ENCODE measurements at regions not wholly inside any gene's neighbourhood (a gene's known extent, or its start where the extent isn't known, plus 50 kb on each side); places are given as distances from the start of the nearest gene placed in this dataset.

DNA sequence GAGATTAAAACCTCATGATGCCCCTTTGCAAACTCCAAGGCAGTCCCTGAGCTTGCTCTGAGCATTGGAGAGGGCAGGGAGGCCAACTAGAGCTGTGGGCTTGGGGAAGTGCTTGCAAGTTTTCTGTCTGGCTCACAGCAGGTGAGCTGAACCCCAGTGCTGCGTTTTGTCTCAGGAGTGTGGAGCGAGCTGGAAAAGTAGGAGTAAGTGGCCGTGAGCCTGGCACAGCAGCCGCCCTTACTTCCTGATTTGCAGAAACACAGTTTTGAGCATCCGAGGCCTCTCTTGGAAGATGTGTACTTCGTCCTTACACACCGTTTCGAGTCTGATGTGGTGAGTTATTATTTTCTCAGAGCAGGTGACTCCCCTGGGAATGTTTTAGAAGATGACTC lies 221.2 kb upstream of the C1orf174 start:
- no peak overlapping the region for H3K56ac ChIP-seq (ENCODE audit: extremely low read depth, insufficient read depth, low read length)
- no peak overlapping the region for H2AFZ ChIP-seq (replicated peaks; ENCODE audit: low read length, poor library complexity)
- dilution Hi-C loops (cut with HindIII; ENCODE audit: low sequenced_read_pairs, unreplicated experiment): no loop called here
- H3K18ac ChIP-seq (ENCODE audit: low read depth, low read length): no peak overlapping the region
- in situ Hi-C loops (cut with MboI; ENCODE audit: low sequenced_read_pairs): no loop called here
- WGBS, 2 experiments (ENCODE audit: extremely low coverage in 2 of 2, insufficient read length in 1 of 2): 27% methylated on average over 2 of the region's 8 CpGs; no CpG with 5 or more reads in 1 of the 2 experiments
- H3K4me1 ChIP-seq (ENCODE audit: control insufficient read depth, insufficient read depth, low read length): no peaks in the 10 kb centered on the region
- H3K9me3 ChIP-seq (ENCODE audit: control insufficient read depth, insufficient read depth, low read length): peaks cover 62% of the 10 kb centered on the region
- H2BK20ac ChIP-seq (ENCODE audit: low read depth, low read length): no peak overlapping the region
- no peak overlapping the region for H3K4me3 ChIP-seq (ENCODE audit: insufficient read depth, low read depth, low read length)
- H2AK9ac ChIP-seq (replicated peaks; ENCODE audit: low read depth, low read length, poor library complexity): no peak overlapping the region
- no peak overlapping the region for H3K27ac ChIP-seq (ENCODE audit: insufficient read depth, low read length)
- no peak overlapping the region for H3K4ac ChIP-seq (ENCODE audit: low read depth, low read length)
- TF ChIP-seq POLR2A (IDR thresholded peaks at IDR 0.05; ENCODE audit: low read depth, low read length) (no peak), FOS (IDR thresholded peaks at IDR 0.05; ENCODE audit: low read depth, low read length) (no peak), CHD1 (IDR thresholded peaks at IDR 0.05; ENCODE audit: low read depth, low read length) (no peak), NFE2L2 (IDR thresholded peaks at IDR 0.05; ENCODE audit: low read depth, low read length) (no peak), SMC3 (IDR thresholded peaks at IDR 0.05; ENCODE audit: low read depth, low read length) (no peak), MAFK (IDR thresholded peaks at IDR 0.05; ENCODE audit: low read depth, low read length) (no peak)
- TF ChIP-seq, protein P1, sequence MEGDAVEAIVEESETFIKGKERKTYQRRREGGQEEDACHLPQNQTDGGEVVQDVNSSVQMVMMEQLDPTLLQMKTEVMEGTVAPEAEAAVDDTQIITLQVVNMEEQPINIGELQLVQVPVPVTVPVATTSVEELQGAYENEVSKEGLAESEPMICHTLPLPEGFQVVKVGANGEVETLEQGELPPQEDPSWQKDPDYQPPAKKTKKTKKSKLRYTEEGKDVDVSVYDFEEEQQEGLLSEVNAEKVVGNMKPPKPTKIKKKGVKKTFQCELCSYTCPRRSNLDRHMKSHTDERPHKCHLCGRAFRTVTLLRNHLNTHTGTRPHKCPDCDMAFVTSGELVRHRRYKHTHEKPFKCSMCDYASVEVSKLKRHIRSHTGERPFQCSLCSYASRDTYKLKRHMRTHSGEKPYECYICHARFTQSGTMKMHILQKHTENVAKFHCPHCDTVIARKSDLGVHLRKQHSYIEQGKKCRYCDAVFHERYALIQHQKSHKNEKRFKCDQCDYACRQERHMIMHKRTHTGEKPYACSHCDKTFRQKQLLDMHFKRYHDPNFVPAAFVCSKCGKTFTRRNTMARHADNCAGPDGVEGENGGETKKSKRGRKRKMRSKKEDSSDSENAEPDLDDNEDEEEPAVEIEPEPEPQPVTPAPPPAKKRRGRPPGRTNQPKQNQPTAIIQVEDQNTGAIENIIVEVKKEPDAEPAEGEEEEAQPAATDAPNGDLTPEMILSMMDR (conservative IDR thresholded peaks at IDR 0.05; ENCODE audit: low read depth, low read length): no peak
- TF ChIP-seq, protein P2, sequence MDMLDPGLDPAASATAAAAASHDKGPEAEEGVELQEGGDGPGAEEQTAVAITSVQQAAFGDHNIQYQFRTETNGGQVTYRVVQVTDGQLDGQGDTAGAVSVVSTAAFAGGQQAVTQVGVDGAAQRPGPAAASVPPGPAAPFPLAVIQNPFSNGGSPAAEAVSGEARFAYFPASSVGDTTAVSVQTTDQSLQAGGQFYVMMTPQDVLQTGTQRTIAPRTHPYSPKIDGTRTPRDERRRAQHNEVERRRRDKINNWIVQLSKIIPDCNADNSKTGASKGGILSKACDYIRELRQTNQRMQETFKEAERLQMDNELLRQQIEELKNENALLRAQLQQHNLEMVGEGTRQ (IDR thresholded peaks at IDR 0.05; ENCODE audit: low read depth, low read length): no peak
- TF ChIP-seq, protein P3, sequence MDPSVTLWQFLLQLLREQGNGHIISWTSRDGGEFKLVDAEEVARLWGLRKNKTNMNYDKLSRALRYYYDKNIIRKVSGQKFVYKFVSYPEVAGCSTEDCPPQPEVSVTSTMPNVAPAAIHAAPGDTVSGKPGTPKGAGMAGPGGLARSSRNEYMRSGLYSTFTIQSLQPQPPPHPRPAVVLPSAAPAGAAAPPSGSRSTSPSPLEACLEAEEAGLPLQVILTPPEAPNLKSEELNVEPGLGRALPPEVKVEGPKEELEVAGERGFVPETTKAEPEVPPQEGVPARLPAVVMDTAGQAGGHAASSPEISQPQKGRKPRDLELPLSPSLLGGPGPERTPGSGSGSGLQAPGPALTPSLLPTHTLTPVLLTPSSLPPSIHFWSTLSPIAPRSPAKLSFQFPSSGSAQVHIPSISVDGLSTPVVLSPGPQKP (IDR thresholded peaks at IDR 0.05; ENCODE audit: borderline replicate concordance, low read depth, low read length): no peak
- no peak overlapping the region for H2BK120ac ChIP-seq (ENCODE audit: low read depth, low read length)
- intact Hi-C loops (cut with micrococcal nuclease): no loop called here
- CTCF ChIA-PET: no interaction called here
- no peaks in the 10 kb centered on the region for H4K20me1 ChIP-seq (ENCODE audit: insufficient read depth, low read length)
- no peaks in the 10 kb centered on the region for H3K36me3 ChIP-seq (ENCODE audit: control insufficient read depth, insufficient read depth, low read length)
- H4K91ac ChIP-seq (ENCODE audit: insufficient read depth, low read depth, low read length): no peak overlapping the region
- ATAC-seq (ENCODE audit: low read depth) (no peak), DNase-seq (no peak)
- no peak overlapping the region for H2BK15ac ChIP-seq (ENCODE audit: low read depth, low read length)
- no peak overlapping the region for H2BK5ac ChIP-seq (ENCODE audit: low read depth, low read length, poor library complexity, severe bottlenecking)
- no peaks in the 10 kb centered on the region for H3K9me1 ChIP-seq (ENCODE audit: insufficient read depth, low read length)
- H3K9ac ChIP-seq (ENCODE audit: low read depth, low read length): no peak overlapping the region
- no peak overlapping the region for H2AK5ac ChIP-seq (ENCODE audit: low read depth, low read length)
- no peak overlapping the region for H4K8ac ChIP-seq (ENCODE audit: low read depth in 2 of 2, low read length in 2 of 2)
- no peak overlapping the region for H3K14ac ChIP-seq (replicated peaks; ENCODE audit: low read depth, low read length)
- no peak overlapping the region for H4K5ac ChIP-seq (ENCODE audit: low read depth, low read length)
- BruUV-seq (replicated peaks): no TSS peak
- H3K23ac ChIP-seq (ENCODE audit: low read depth, low read length): no peak overlapping the region
- H3K4me2 ChIP-seq (ENCODE audit: low read depth, low read length): no peak overlapping the region
- no peaks in the 10 kb centered on the region for H3K27me3 ChIP-seq (ENCODE audit: control insufficient read depth, insufficient read depth, low read length)
- POLR2A ChIA-PET (ENCODE audit: unreplicated experiment): no interaction called here
- no peaks in the 10 kb centered on the region for H3K79me1 ChIP-seq (ENCODE audit: low read depth in 1 of 2, low read length in 2 of 2)
